HEK293 (cell line): ENCODE measurements at regions not wholly inside any gene's neighbourhood (a gene's known extent, or its start where the extent isn't known, plus 50 kb on each side); places are given as distances from the start of the nearest gene placed in this dataset.

ENCODE experiments used
- CTCF ChIA-PET: fragments of 350-600 bp; formaldehyde crosslinking; extraction: SDS; loops from one replicate; lab custom pipeline; 2021; ENCODE audit warnings: antibody characterized with exemption; lab: Yijun Ruan, JAX
- POLR2A ChIA-PET: fragments of 300-600 bp; formaldehyde crosslinking; extraction: SDS; loops from one replicate; lab custom pipeline; 2020; ENCODE audit warnings: antibody characterized with exemption, inconsistent platforms; lab: Yijun Ruan, JAX
- H3K27ac ChIP-seq: fragments of 200-500 bp; sonication (Bioruptor generic); 2 replicates; pipeline ENCODE4 v1.5.1; 2014; ENCODE audit warnings: low read depth, low read length, control low read depth, inconsistent platforms; ENCODE audit errors: extremely low read depth
- H3K36me3 ChIP-seq, 2 experiments: fragments of 200-500 bp in 1 of 2; sonication (Bioruptor generic) in 1 of 2; 1 replicate in 1 of 2; 2 replicates in 1 of 2; pipeline ENCODE4 v1.5.1; 2014 to 2017; ENCODE audit warnings: inconsistent platforms in 2 of 2, low read length in 2 of 2; ENCODE audit not compliant: control insufficient read depth in 2 of 2, insufficient read depth in 1 of 2
- H3K4me1 ChIP-seq: fragments of 200-500 bp; sonication (Bioruptor generic); 2 replicates; pipeline ENCODE4 v1.5.1; 2014; ENCODE audit warnings: mild to moderate bottlenecking, low read length, inconsistent platforms; ENCODE audit not compliant: control insufficient read depth, insufficient read depth
- H3K4me3 ChIP-seq: 2 replicates; pipeline ENCODE4 v1.5.1; 2011; ENCODE audit warnings: low read depth, mild to moderate bottlenecking, control low read depth, low read length, moderate library complexity
- H3K9me3 ChIP-seq: fragments of 200-500 bp; sonication (Bioruptor generic); 2 replicates; pipeline ENCODE4 v1.5.1; 2014; ENCODE audit warnings: low read depth, low read length, inconsistent platforms; ENCODE audit not compliant: control insufficient read depth, insufficient read depth
- AEBP2 ChIP-seq: fragments of 450-650 bp; formaldehyde crosslinking; IDR thresholded peaks from 2 replicates; pipeline ENCODE4 v1.5.1; 2016; ENCODE audit warnings: missing biosample characterization, missing genetic modification characterization, borderline replicate concordance
- BCL11B ChIP-seq: fragments of 450-650 bp; formaldehyde crosslinking; IDR thresholded peaks from 2 replicates; pipeline ENCODE4 v1.5.1; 2016; ENCODE audit warnings: low read depth, missing biosample characterization, missing genetic modification characterization
- PATZ1 ChIP-seq: fragments of 450-650 bp; formaldehyde crosslinking; IDR thresholded peaks from 2 replicates; pipeline ENCODE4 v1.5.1; 2016; ENCODE audit warnings: missing biosample characterization, missing genetic modification characterization
- SCRT1 ChIP-seq: fragments of 450-650 bp; formaldehyde crosslinking; IDR thresholded peaks from 2 replicates; pipeline ENCODE4 v1.5.1; 2016; ENCODE audit warnings: missing biosample characterization, missing genetic modification characterization, borderline replicate concordance
- ZBTB11 ChIP-seq: fragments of 450-650 bp; formaldehyde crosslinking; conservative IDR thresholded peaks from 2 replicates; pipeline ENCODE4 v1.5.1; 2016; ENCODE audit warnings: low read depth, missing biosample characterization, missing genetic modification characterization
- ZBTB8A ChIP-seq: fragments of 450-650 bp; formaldehyde crosslinking; IDR thresholded peaks from 2 replicates; pipeline ENCODE4 v1.5.1; 2016; ENCODE audit warnings: missing biosample characterization, missing genetic modification characterization
- ZEB2 ChIP-seq: fragments of 450-650 bp; formaldehyde crosslinking; IDR thresholded peaks from 2 replicates; pipeline ENCODE4 v1.5.1; 2016; ENCODE audit warnings: missing biosample characterization, missing genetic modification characterization
- ZNF155 ChIP-seq: fragments of 450-650 bp; formaldehyde crosslinking; IDR thresholded peaks from 2 replicates; pipeline ENCODE4 v1.5.1; 2016; ENCODE audit warnings: missing biosample characterization, missing genetic modification characterization
- ZNF341 ChIP-seq: fragments of 450-650 bp; formaldehyde crosslinking; IDR thresholded peaks from 2 replicates; pipeline ENCODE4; 2016; ENCODE audit warnings: low read depth, missing biosample characterization, missing genetic modification characterization
- ZNF416 ChIP-seq: fragments of 450-650 bp; formaldehyde crosslinking; IDR thresholded peaks from 2 replicates; pipeline ENCODE4 v1.5.1; 2016; ENCODE audit warnings: missing biosample characterization, missing genetic modification characterization
- ZNF473 ChIP-seq: fragments of 450-650 bp; formaldehyde crosslinking; IDR thresholded peaks from 2 replicates; pipeline ENCODE4 v1.5.1; 2017; ENCODE audit warnings: missing biosample characterization, missing genetic modification characterization
- ZNF521 ChIP-seq: fragments of 450-650 bp; formaldehyde crosslinking; IDR thresholded peaks from 2 replicates; pipeline ENCODE4 v1.5.1; 2017; ENCODE audit warnings: missing biosample characterization, mild to moderate bottlenecking, missing genetic modification characterization
- ZNF596 ChIP-seq: fragments of 450-650 bp; IDR thresholded peaks from 2 replicates; pipeline ENCODE4 v1.5.0; 2018; ENCODE audit warnings: missing biosample characterization, mild to moderate bottlenecking, missing genetic modification characterization, moderate library complexity
- ZNF621 ChIP-seq: fragments of 450-650 bp; formaldehyde crosslinking; IDR thresholded peaks from 2 replicates; pipeline ENCODE4 v1.5.1; 2017; ENCODE audit warnings: missing biosample characterization, missing genetic modification characterization
- ZNF692 ChIP-seq: fragments of 450-650 bp; formaldehyde crosslinking; IDR thresholded peaks from 2 replicates; pipeline ENCODE4 v1.5.1; 2016; ENCODE audit warnings: missing biosample characterization, missing genetic modification characterization
- ZNF704 ChIP-seq: fragments of 450-650 bp; formaldehyde crosslinking; IDR thresholded peaks from 2 replicates; pipeline ENCODE4 v1.5.1; 2016; ENCODE audit warnings: missing biosample characterization, missing genetic modification characterization
- ZNF707 ChIP-seq: fragments of 450-650 bp; formaldehyde crosslinking; IDR thresholded peaks from 2 replicates; pipeline ENCODE4 v1.5.1; 2016; ENCODE audit warnings: missing biosample characterization, missing genetic modification characterization
- ZSCAN23 ChIP-seq: fragments of 450-650 bp; formaldehyde crosslinking; IDR thresholded peaks from 2 replicates; pipeline ENCODE4 v1.5.1; 2016; ENCODE audit warnings: missing biosample characterization, missing genetic modification characterization
- ZSCAN5A ChIP-seq: fragments of 450-650 bp; formaldehyde crosslinking; IDR thresholded peaks from 2 replicates; pipeline ENCODE4 v1.5.1; 2016; ENCODE audit warnings: missing biosample characterization, missing genetic modification characterization

- TF ChIP-seq ZNF704 (tag by site-specific recombination): no peak
- TF ChIP-seq ZNF155 (tag by site-specific recombination): no peak
- no peak for TF ChIP-seq ZBTB8A
These were observed 101.0 kb upstream of the DISP3 start (continued) for GRCh38 chr1:11377954-11378353.

GRCh38 chr1:11379851-11380250, 99.1 kb upstream of the DISP3 start:
- Histone ChIP-seq H3K27ac (no peak overlapping the region), H3K4me3 (no peak overlapping the region), H3K36me3 (no peaks in the 10 kb centered on the region), H3K9me3 (no peaks in the 10 kb centered on the region), H3K4me1 (no peaks in the 10 kb centered on the region; the same call in 1 of the 2 replicates)
- TF ChIP-seq ZBTB11 (tag by site-specific recombination): no peak
- no peak for TF ChIP-seq PATZ1 (tag by site-specific recombination)
- no peak for TF ChIP-seq ZNF704 (tag by site-specific recombination)
- TF ChIP-seq SCRT1 (tag by site-specific recombination): no peak
- TF ChIP-seq ZSCAN5A: no peak
- no peak for TF ChIP-seq ZNF416
- TF ChIP-seq ZNF521: no peak
- no peak for TF ChIP-seq AEBP2 (tag by site-specific recombination)
- TF ChIP-seq ZNF341 (tag by site-specific recombination): no peak
- no peak for TF ChIP-seq ZNF596 (tag by site-specific recombination)
- no peak for TF ChIP-seq ZNF621 (tag by site-specific recombination)
- TF ChIP-seq ZNF707 (tag by site-specific recombination): no peak
- no peak for TF ChIP-seq ZEB2 (tag by site-specific recombination)
- TF ChIP-seq ZNF692: no peak
- no peak for TF ChIP-seq BCL11B (tag by site-specific recombination)
- TF ChIP-seq ZNF473 (tag by site-specific recombination): no peak
- no peak for TF ChIP-seq ZSCAN23 (tag by site-specific recombination)
- CTCF ChIA-PET: interaction anchor here (0.6 kb wide), 1 partner anchor 30 kb away, joined by 3 read pairs; no protein-coding TSS in a partner anchor
- POLR2A ChIA-PET: no interaction called here
